Mononuclear cell (primary cell): ENCODE measurements at regions not wholly inside any gene's neighbourhood (a gene's known extent, or its start where the extent isn't known, plus 50 kb on each side); places are given as distances from the start of the nearest gene placed in this dataset.

Experiments
- H3K27me3 ChIP-seq: 2 replicates; pipeline ENCODE4 v1.6.0; 2011; ENCODE audit warnings: low read length, control low read depth; ENCODE audit not compliant: insufficient read depth
- H3K4me1 ChIP-seq: 2 replicates; pipeline ENCODE4 v1.5.1; 2011; ENCODE audit warnings: mild to moderate bottlenecking, low read length, control low read depth; ENCODE audit not compliant: insufficient read depth
- H3K4me3 ChIP-seq: 2 replicates; pipeline ENCODE4 v1.5.1; 2011; ENCODE audit warnings: mild to moderate bottlenecking, low read length, moderate library complexity
- H3K9me3 ChIP-seq: 2 replicates; pipeline ENCODE4 v1.5.1; 2011; ENCODE audit warnings: low read depth, mild to moderate bottlenecking, control low read depth, low read length

- H3K4me1 ChIP-seq = no peaks in the 10 kb centered on the region
- peaks cover 48% of the 10 kb centered on the region for H3K27me3 ChIP-seq
- H3K4me3 ChIP-seq = no peak overlapping the region
- no peaks in the 10 kb centered on the region for H3K9me3 ChIP-seq
These were observed 128.5 kb downstream of the WDR11 start for GRCh38 chr10:120979435-120980278.

- no peaks in the 10 kb centered on the region for H3K4me1 ChIP-seq
- peaks cover 45% of the 10 kb centered on the region for H3K27me3 ChIP-seq
- H3K9me3 ChIP-seq = no peaks in the 10 kb centered on the region
- no peak overlapping the region for H3K4me3 ChIP-seq
These were observed 129.4 kb downstream of the WDR11 start for GRCh38 chr10:120980279-120981255.

GRCh38 chr10:120981601-120982391 lies 130.6 kb downstream of the WDR11 start:
- no peaks in the 10 kb centered on the region for H3K4me1 ChIP-seq
- no peaks in the 10 kb centered on the region for H3K9me3 ChIP-seq
- peaks cover 40% of the 10 kb centered on the region for H3K27me3 ChIP-seq
- no peak overlapping the region for H3K4me3 ChIP-seq

- Histone ChIP-seq H3K4me1 (no peaks in the 10 kb centered on the region), H3K27me3 (peaks cover 40% of the 10 kb centered on the region), H3K9me3 (no peaks in the 10 kb centered on the region), H3K4me3 (no peak overlapping the region)
These were observed 131.3 kb downstream of the WDR11 start for GRCh38 chr10:120982507-120982906.

- Histone ChIP-seq H3K27me3 (peaks cover 31% of the 10 kb centered on the region), H3K9me3 (no peaks in the 10 kb centered on the region), H3K4me1 (no peaks in the 10 kb centered on the region), H3K4me3 (no peak overlapping the region)
These were observed 132.6 kb downstream of the WDR11 start for GRCh38 chr10:120983721-120984120.

- H3K9me3 ChIP-seq = no peaks in the 10 kb centered on the region
- no peak overlapping the region for H3K4me3 ChIP-seq
- H3K27me3 ChIP-seq = peaks cover 26% of the 10 kb centered on the region
- H3K4me1 ChIP-seq = no peaks in the 10 kb centered on the region
These were observed 133.1 kb downstream of the WDR11 start for GRCh38 chr10:120984221-120984620.

GRCh38 chr10:120987359-120987758 lies 136.2 kb downstream of the WDR11 start:
- Histone ChIP-seq H3K4me3 (no peak overlapping the region), H3K27me3 (peaks cover 5% of the 10 kb centered on the region), H3K9me3 (no peaks in the 10 kb centered on the region)

GRCh38 chr10:120988751-120989150 lies 137.6 kb downstream of the WDR11 start:
- Histone ChIP-seq H3K4me3 (no peak overlapping the region), H3K4me1 (no peaks in the 10 kb centered on the region), H3K9me3 (no peaks in the 10 kb centered on the region), H3K27me3 (no peaks in the 10 kb centered on the region)

More at GRCh38 chr10:120987359-120987758, 136.2 kb downstream of the WDR11 start:
- H3K4me1 ChIP-seq = no peaks in the 10 kb centered on the region

- Histone ChIP-seq H3K9me3 (no peaks in the 10 kb centered on the region), H3K27me3 (no peaks in the 10 kb centered on the region), H3K4me1 (no peaks in the 10 kb centered on the region), H3K4me3 (no peak overlapping the region)
These were observed 138.1 kb downstream of the WDR11 start for GRCh38 chr10:120989279-120989678.

- Histone ChIP-seq H3K9me3 (no peaks in the 10 kb centered on the region), H3K27me3 (no peaks in the 10 kb centered on the region), H3K4me1 (no peaks in the 10 kb centered on the region), H3K4me3 (no peak overlapping the region)
These were observed 138.9 kb downstream of the WDR11 start for GRCh38 chr10:120989996-120990598.

GRCh38 chr10:120990831-120991230 lies 139.7 kb downstream of the WDR11 start:
- no peaks in the 10 kb centered on the region for H3K4me1 ChIP-seq
- H3K27me3 ChIP-seq = no peaks in the 10 kb centered on the region
- H3K4me3 ChIP-seq = no peak overlapping the region
- no peaks in the 10 kb centered on the region for H3K9me3 ChIP-seq

- Histone ChIP-seq H3K9me3 (no peaks in the 10 kb centered on the region), H3K4me3 (no peak overlapping the region)
These were observed 141.9 kb downstream of the WDR11 start for GRCh38 chr10:120993089-120993488.

GRCh38 chr10:120995768-120996167 lies 144.6 kb downstream of the WDR11 start:
- Histone ChIP-seq H3K4me3 (no peak overlapping the region), H3K27me3 (no peaks in the 10 kb centered on the region), H3K4me1 (no peaks in the 10 kb centered on the region), H3K9me3 (no peaks in the 10 kb centered on the region)

More at GRCh38 chr10:120993089-120993488, 141.9 kb downstream of the WDR11 start:
- Histone ChIP-seq H3K27me3 (no peaks in the 10 kb centered on the region), H3K4me1 (no peaks in the 10 kb centered on the region)

GRCh38 chr10:120996456-120997034 lies 145.4 kb downstream of the WDR11 start:
- H3K4me3 ChIP-seq = no peak overlapping the region
- no peaks in the 10 kb centered on the region for H3K4me1 ChIP-seq
- no peaks in the 10 kb centered on the region for H3K9me3 ChIP-seq
- H3K27me3 ChIP-seq = no peaks in the 10 kb centered on the region
